ENCODE measurements at regions not wholly inside any gene's neighbourhood (a gene's known extent, or its start where the extent isn't known, plus 50 kb on each side); places are given as distances from the start of the nearest gene placed in this dataset.
"Not testable (repeated sequence)": the region's sequence is repeated elsewhere in the genome, so short reads cannot be mapped to it uniquely, and the experiment has no call there.

GRCh38 chr5:97575322-97575721 is 392.3 kb upstream of the RIOK2 start:
- Histone ChIP-seq H3K27me3 (ENCODE audit: control insufficient read depth, insufficient read depth, low read length) (no peaks in the 10 kb centered on the region), H3K4me3 (ENCODE audit: low read depth in 2 of 2, low read length in 2 of 2) (no peak overlapping the region), H3K36me3 (ENCODE audit: control insufficient read depth, insufficient read depth, low read length) (no peaks in the 10 kb centered on the region), H3K27ac (ENCODE audit: low read length) (no peak overlapping the region), H3K4me1 (ENCODE audit: control insufficient read depth, insufficient read depth, low read length) (no peaks in the 10 kb centered on the region), H3K9me3 (ENCODE audit: control insufficient read depth, insufficient read depth, low read depth, low read length) (no peaks in the 10 kb centered on the region)
- POLR2A ChIA-PET: no interaction called here
- intact Hi-C loops (cut with micrococcal nuclease; ENCODE audit: unreplicated experiment): no loop called here
- in situ Hi-C loops (cut with HindIII; ENCODE audit: low pct_unique_long_range_greater_than_20kb, low sequenced_read_pairs): no loop called here
- no TSS peak for BruUV-seq (replicated peaks)
- no peak for DNase-seq (ENCODE audit: low read depth, low spot score)
- TF ChIP-seq, protein P1, sequence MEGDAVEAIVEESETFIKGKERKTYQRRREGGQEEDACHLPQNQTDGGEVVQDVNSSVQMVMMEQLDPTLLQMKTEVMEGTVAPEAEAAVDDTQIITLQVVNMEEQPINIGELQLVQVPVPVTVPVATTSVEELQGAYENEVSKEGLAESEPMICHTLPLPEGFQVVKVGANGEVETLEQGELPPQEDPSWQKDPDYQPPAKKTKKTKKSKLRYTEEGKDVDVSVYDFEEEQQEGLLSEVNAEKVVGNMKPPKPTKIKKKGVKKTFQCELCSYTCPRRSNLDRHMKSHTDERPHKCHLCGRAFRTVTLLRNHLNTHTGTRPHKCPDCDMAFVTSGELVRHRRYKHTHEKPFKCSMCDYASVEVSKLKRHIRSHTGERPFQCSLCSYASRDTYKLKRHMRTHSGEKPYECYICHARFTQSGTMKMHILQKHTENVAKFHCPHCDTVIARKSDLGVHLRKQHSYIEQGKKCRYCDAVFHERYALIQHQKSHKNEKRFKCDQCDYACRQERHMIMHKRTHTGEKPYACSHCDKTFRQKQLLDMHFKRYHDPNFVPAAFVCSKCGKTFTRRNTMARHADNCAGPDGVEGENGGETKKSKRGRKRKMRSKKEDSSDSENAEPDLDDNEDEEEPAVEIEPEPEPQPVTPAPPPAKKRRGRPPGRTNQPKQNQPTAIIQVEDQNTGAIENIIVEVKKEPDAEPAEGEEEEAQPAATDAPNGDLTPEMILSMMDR (IDR thresholded peaks at IDR 0.05): no peak
- TF ChIP-seq REST (IDR thresholded peaks at IDR 0.05; ENCODE audit: insufficient read depth in 1 of 2, low read depth in 2 of 2, low read length in 1 of 2) (no peak), SIN3A (IDR thresholded peaks at IDR 0.05; ENCODE audit: borderline replicate concordance, insufficient read depth, low read depth, low read length) (no peak), POLR2AphosphoS5 (IDR thresholded peaks at IDR 0.05; ENCODE audit: low read depth, low read length) (no peak), TCF7L2 (IDR thresholded peaks at IDR 0.05; ENCODE audit: low read depth, low read length) (no peak)
- CTCF ChIA-PET: no interaction called here
- no peak for ATAC-seq

DNA sequence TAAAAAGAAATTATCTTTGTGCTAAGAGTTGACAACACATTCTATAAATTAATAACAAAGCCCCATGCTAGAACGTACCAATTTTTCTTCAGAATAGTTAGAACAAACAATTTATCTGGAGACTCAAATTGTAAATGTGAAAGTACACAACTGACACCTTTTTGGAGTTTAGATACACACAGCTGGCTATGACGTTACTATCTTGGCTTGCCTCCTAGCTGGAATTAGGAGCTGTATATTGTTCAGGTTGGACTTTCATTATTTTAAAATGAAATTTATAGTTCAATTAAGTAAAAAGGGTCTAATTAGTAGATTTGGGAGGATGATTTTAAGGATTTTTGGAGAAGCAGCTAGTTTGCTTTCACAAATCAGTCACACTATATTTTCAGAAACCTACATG is 393.9 kb upstream of the RIOK2 start:
- ChIA-PET POLR2A (no interaction called here), CTCF (no interaction called here)
- no peaks in the 10 kb centered on the region for H3K36me3 ChIP-seq (ENCODE audit: control insufficient read depth, insufficient read depth, low read length)
- no peaks in the 10 kb centered on the region for H3K4me1 ChIP-seq (ENCODE audit: control insufficient read depth, insufficient read depth, low read length)
- H3K9me3 ChIP-seq (ENCODE audit: control insufficient read depth, insufficient read depth, low read depth, low read length): no peaks in the 10 kb centered on the region
- TF ChIP-seq, protein P1 (IDR thresholded peaks at IDR 0.05): no peak
- TF ChIP-seq TCF7L2 (IDR thresholded peaks at IDR 0.05; ENCODE audit: low read depth, low read length) (no peak), REST (IDR thresholded peaks at IDR 0.05; ENCODE audit: insufficient read depth in 1 of 2, low read depth in 2 of 2, low read length in 1 of 2) (no peak), POLR2AphosphoS5 (IDR thresholded peaks at IDR 0.05; ENCODE audit: low read depth, low read length) (no peak), SIN3A (IDR thresholded peaks at IDR 0.05; ENCODE audit: borderline replicate concordance, insufficient read depth, low read depth, low read length) (no peak)
- no peak overlapping the region for H3K27ac ChIP-seq (ENCODE audit: low read length)
- no peaks in the 10 kb centered on the region for H3K27me3 ChIP-seq (ENCODE audit: control insufficient read depth, insufficient read depth, low read length)
- ATAC-seq: no peak
- no peak overlapping the region for H3K4me3 ChIP-seq (ENCODE audit: low read depth in 2 of 2, low read length in 2 of 2)
- BruUV-seq (replicated peaks): no TSS peak
- in situ Hi-C loops (cut with HindIII; ENCODE audit: low pct_unique_long_range_greater_than_20kb, low sequenced_read_pairs) (no loop called here), intact Hi-C loops (cut with micrococcal nuclease; ENCODE audit: unreplicated experiment) (no loop called here)
- no peak for DNase-seq (ENCODE audit: low read depth, low spot score)

- H3K9me3 ChIP-seq (ENCODE audit: control insufficient read depth, insufficient read depth, low read depth, low read length); H3K4me3 ChIP-seq (ENCODE audit: low read depth in 2 of 2, low read length in 2 of 2); H3K36me3 ChIP-seq (ENCODE audit: control insufficient read depth, insufficient read depth, low read length); ATAC-seq; DNase-seq (ENCODE audit: low read depth, low spot score); H3K4me1 ChIP-seq (ENCODE audit: control insufficient read depth, insufficient read depth, low read length); intact Hi-C loops (cut with micrococcal nuclease; ENCODE audit: unreplicated experiment); H3K27ac ChIP-seq (ENCODE audit: low read length); H3K27me3 ChIP-seq (ENCODE audit: control insufficient read depth, insufficient read depth, low read length); CTCF ChIA-PET; BruUV-seq (replicated peaks); in situ Hi-C loops (cut with HindIII; ENCODE audit: low pct_unique_long_range_greater_than_20kb, low sequenced_read_pairs): not testable (repeated sequence)
- POLR2A ChIA-PET: interaction anchor here (0.6 kb wide), 1 partner anchor 44 kb away, joined by 3 read pairs; no protein-coding TSS in a partner anchor
Measured at GRCh38 chr5:97579977-97580376, 396.9 kb upstream of the RIOK2 start.
